Gastroesophageal sphincter (tissue), 4 donors: ENCODE measurements at regions not wholly inside any gene's neighbourhood (a gene's known extent, or its start where the extent isn't known, plus 50 kb on each side); places are given as distances from the start of the nearest gene placed in this dataset.

Experiments
- ATAC-seq: fragments of 150-250 bp; one replicate; pipeline ENCODE4 v1.9.1; 2016; ENCODE audit warnings: mild to moderate bottlenecking, moderate library complexity
- H3K27ac ChIP-seq, 4 donors: fragments of 200-600 bp; sonication (generic) in 3 of 4; 1 replicate in 3 of 4; 2 replicates in 1 of 4; pipeline ENCODE4 v1.5.1; 2016 to 2019
- H3K27me3 ChIP-seq: fragments of 200-600 bp; sonication (generic); one replicate; pipeline ENCODE4 v1.5.1; 2019
- H3K36me3 ChIP-seq, 2 donors: fragments of 200-600 bp; sonication (generic); one replicate each; pipeline ENCODE4 v1.5.1; 2019; ENCODE audit warnings: control low read depth in 1 of 2
- H3K4me1 ChIP-seq, 3 donors: fragments of 200-600 bp; sonication (generic); 1 replicate in 2 of 3; 2 replicates in 1 of 3; pipeline ENCODE4 v1.5.1; 2016 to 2019; ENCODE audit warnings: control low read depth in 2 of 3
- H3K4me3 ChIP-seq, 2 donors: fragments of 200-600 bp; sonication (generic); one replicate each; pipeline ENCODE4 v1.5.1; 2019; ENCODE audit warnings: mild to moderate bottlenecking in 1 of 2, moderate library complexity in 1 of 2
- H3K9me3 ChIP-seq, 3 donors: fragments of 200-600 bp; sonication (generic); one replicate each; pipeline ENCODE4 v1.5.1; 2017 to 2019; ENCODE audit warnings: control low read depth in 2 of 3
- CTCF ChIP-seq, 4 experiments: fragments of 200-600 bp in 2 of 4; fragments of 450-650 bp in 2 of 4; sonication (generic) in 1 of 4; IDR thresholded peaks; one replicate each; pipeline ENCODE4 v1.5.1; 2017 to 2019; ENCODE audit warnings: antibody characterized with exemption in 4 of 4, mild to moderate bottlenecking in 2 of 4, moderate library complexity in 2 of 4
- EP300 ChIP-seq: sonication (generic); formaldehyde crosslinking; IDR thresholded peaks from one replicate; pipeline ENCODE4 v1.6.1; 2017; ENCODE audit warnings: antibody characterized with exemption, mild to moderate bottlenecking
- POLR2A ChIP-seq, 2 donors: fragments of 450-650 bp; IDR thresholded peaks; one replicate each; pipeline ENCODE4 v1.6.1; 2017; ENCODE audit warnings: antibody characterized with exemption in 2 of 2, mild to moderate bottlenecking in 2 of 2, moderate library complexity in 1 of 2
- POLR2AphosphoS5 ChIP-seq: sonication (generic); formaldehyde crosslinking; IDR thresholded peaks from one replicate; pipeline ENCODE4 v1.6.1; 2017; ENCODE audit warnings: antibody characterized with exemption
- WGBS, 2 donors: methylation state at CpG; one replicate each; pipeline ENCODE4 v1.1.5; 2018; ENCODE audit warnings: low coverage in 1 of 2; 5-methylcytosine and 5-hydroxymethylcytosine counted together

- H3K27ac ChIP-seq, result no peak overlapping the region
- ATAC-seq, result no peak
- no peaks in the 10 kb centered on the region for H3K4me1 ChIP-seq
- no peaks in the 10 kb centered on the region for H3K36me3 ChIP-seq
- no peaks in the 10 kb centered on the region for H3K9me3 ChIP-seq
- H3K27me3 ChIP-seq, result no peaks in the 10 kb centered on the region
- no peak for TF ChIP-seq EP300
- TF ChIP-seq POLR2A (IDR thresholded peaks at IDR 0.05), result no peak
- TF ChIP-seq CTCF (IDR thresholded peaks at IDR 0.05), result no peak
- TF ChIP-seq POLR2AphosphoS5, result no peak
- H3K4me3 ChIP-seq, result no peak overlapping the region
- 73 to 92% methylated on average over 4 of the region's 4 CpGs for WGBS, 2 donors
Measured at GRCh38 chr7:30232391-30232790, 52.0 kb upstream of the ZNRF2 start.
